Activated B cell treated with CpG ODN at 0.5 μM for 24 hours (primary cell): ENCODE measurements at regions not wholly inside any gene's neighbourhood (a gene's known extent, or its start where the extent isn't known, plus 50 kb on each side); places are given as distances from the start of the nearest gene placed in this dataset.
"Not testable (repeated sequence)": the region's sequence is repeated elsewhere in the genome, so short reads cannot be mapped to it uniquely, and the experiment has no call there.

Experiments
- ATAC-seq: fragments of 200-7000 bp; cut with Tn5 transposase; one replicate; pipeline ENCODE4 v1.10.0; 2021; ENCODE audit warnings: low read depth, mild to moderate bottlenecking, moderate library complexity
- CTCF ChIA-PET: fragments of 350-600 bp; sonication (Branson Sonifier 250); formaldehyde crosslinking; loops from one replicate; lab custom pipeline; 2021; ENCODE audit warnings: antibody characterized with exemption; lab: Charles Lee
- POLR2A ChIA-PET: fragments of 350-600 bp; sonication (Branson Sonifier 250); formaldehyde crosslinking; loops from one replicate; lab custom pipeline; 2021; ENCODE audit warnings: antibody characterized with exemption; lab: Charles Lee
- DNase-seq: peaks from one replicate; pipeline ENCODE4 v3.0.0; 2022
- H3K27ac Mint-ChIP-seq: one replicate; pipeline ENCODE4 v1.8.0; 2020; ENCODE audit warnings: mixed read lengths
- H3K27me3 Mint-ChIP-seq: one replicate; pipeline ENCODE4 v1.8.0; 2021; ENCODE audit warnings: mixed read lengths
- H3K36me3 Mint-ChIP-seq: one replicate; pipeline ENCODE4 v1.8.0; 2021; ENCODE audit warnings: low read depth, mixed read lengths
- H3K4me1 Mint-ChIP-seq: one replicate; pipeline ENCODE4 v1.8.0; 2021; ENCODE audit warnings: mixed read lengths
- H3K4me3 Mint-ChIP-seq: one replicate; pipeline ENCODE4 v1.8.0; 2020; ENCODE audit warnings: mild to moderate bottlenecking, mixed read lengths
- H3K9me3 Mint-ChIP-seq: one replicate; pipeline ENCODE4 v1.8.0; 2020; ENCODE audit warnings: mixed read lengths
- CTCF ChIP-seq: fragments of 200-600 bp; IDR thresholded peaks from one replicate; pipeline ENCODE4 v1.8.0; 2022; ENCODE audit warnings: antibody characterized with exemption, mild to moderate bottlenecking
- intact Hi-C: fragments of 100-400 bp; cut with micrococcal nuclease; formaldehyde crosslinking; loops from one replicate; pipeline ENCODE4 v1.15.1; 2024

GRCh38 chr6:78693835-78694234, 173.5 kb upstream of the IRAK1BP1 start:
- Mint-ChIP-seq H3K4me1 (no peaks in the 10 kb centered on the region), H3K36me3 (no peaks in the 10 kb centered on the region), H3K27ac (no peak overlapping the region), H3K9me3 (no peaks in the 10 kb centered on the region), H3K4me3 (no peak overlapping the region), H3K27me3 (no peaks in the 10 kb centered on the region)
- no peak for TF ChIP-seq CTCF
- intact Hi-C loops: no loop called here
- ATAC-seq (no peak), DNase-seq (no peak)
- POLR2A ChIA-PET: no interaction called here
- CTCF ChIA-PET: no interaction called here

DNA sequence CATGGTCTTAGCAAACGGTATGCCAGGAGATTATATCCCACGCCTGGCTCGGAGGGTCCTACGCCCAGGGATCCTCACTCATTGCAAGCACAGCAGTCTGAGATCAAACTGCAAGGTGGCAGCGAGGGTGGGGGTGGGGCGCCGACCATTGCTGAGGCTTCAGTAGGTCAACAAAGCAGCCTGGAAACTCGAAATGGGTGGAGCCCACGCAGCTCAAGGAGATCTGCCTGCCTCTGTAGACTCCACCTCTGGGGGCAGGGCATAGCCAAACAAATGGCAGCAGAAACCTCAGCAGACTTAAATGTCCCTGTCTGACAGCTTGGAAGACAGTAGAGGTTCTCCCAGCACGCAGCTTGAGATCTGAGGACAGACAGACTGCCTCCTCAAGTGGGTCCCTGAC, 172.7 kb upstream of the IRAK1BP1 start:
- DNase-seq, H3K27me3 Mint-ChIP-seq, H3K4me3 Mint-ChIP-seq, CTCF ChIA-PET, H3K27ac Mint-ChIP-seq, ATAC-seq, POLR2A ChIA-PET, intact Hi-C loops, H3K9me3 Mint-ChIP-seq, H3K4me1 Mint-ChIP-seq, H3K36me3 Mint-ChIP-seq: not testable (repeated sequence)

GRCh38 chr6:78700991-78701390, 166.4 kb upstream of the IRAK1BP1 start:
- no peak for TF ChIP-seq CTCF
- no peaks in the 10 kb centered on the region for H3K9me3 Mint-ChIP-seq
- intact Hi-C loops: no loop called here
- no peak for ATAC-seq
- DNase-seq: no peak
- ChIA-PET CTCF (no interaction called here), POLR2A (no interaction called here)
- no peak overlapping the region for H3K27ac Mint-ChIP-seq
- H3K4me1 Mint-ChIP-seq: no peaks in the 10 kb centered on the region
- no peaks in the 10 kb centered on the region for H3K27me3 Mint-ChIP-seq
- H3K4me3 Mint-ChIP-seq: no peak overlapping the region
- no peaks in the 10 kb centered on the region for H3K36me3 Mint-ChIP-seq

DNA sequence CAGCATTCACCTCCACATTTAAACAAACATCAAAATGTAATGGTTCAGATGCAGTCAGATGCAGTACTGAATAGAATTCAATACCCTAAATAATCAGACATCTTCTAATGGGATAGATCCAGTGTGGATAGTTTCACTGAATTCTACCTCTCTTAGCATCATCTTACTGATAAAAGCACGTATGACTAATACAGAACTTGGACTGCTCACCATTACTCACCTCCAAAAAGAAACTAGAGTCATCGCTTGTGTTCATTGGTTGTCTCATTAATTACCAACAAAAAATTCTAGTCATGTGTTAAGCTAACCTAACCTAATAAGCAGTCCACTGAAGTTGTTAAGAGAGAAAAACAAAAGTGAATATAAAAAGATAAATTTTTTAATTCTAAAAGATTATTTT, 165.9 kb upstream of the IRAK1BP1 start:
- ChIA-PET CTCF (no interaction called here), POLR2A (no interaction called here)
- no peaks in the 10 kb centered on the region for H3K9me3 Mint-ChIP-seq
- H3K4me1 Mint-ChIP-seq: no peaks in the 10 kb centered on the region
- no peak overlapping the region for H3K27ac Mint-ChIP-seq
- H3K27me3 Mint-ChIP-seq: no peaks in the 10 kb centered on the region
- no peak for ATAC-seq
- DNase-seq: no peak
- H3K36me3 Mint-ChIP-seq: no peaks in the 10 kb centered on the region
- no peak for TF ChIP-seq CTCF
- no peak overlapping the region for H3K4me3 Mint-ChIP-seq
- intact Hi-C loops: no loop called here

DNA sequence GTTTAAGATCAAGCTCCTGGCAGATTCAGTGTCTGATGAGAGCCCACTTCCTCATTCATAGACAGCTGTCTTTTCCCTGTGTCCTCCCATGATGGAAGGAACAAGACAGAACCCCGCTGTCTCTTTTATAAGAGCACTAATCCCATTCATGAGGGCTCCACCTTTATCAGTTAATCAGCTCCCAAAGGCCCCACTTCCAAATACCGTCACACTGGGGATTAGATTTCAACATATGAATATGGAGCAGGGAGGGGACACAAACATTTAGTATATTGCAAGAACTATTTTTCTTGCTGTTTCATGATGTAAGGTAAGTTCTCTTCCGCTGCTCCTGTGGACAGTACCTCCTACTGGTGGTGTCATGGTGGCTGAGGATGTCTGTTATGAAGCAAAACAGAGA, 158.3 kb upstream of the IRAK1BP1 start:
- TF ChIP-seq CTCF: no peak
- ATAC-seq: no peak
- intact Hi-C loops: no loop called here

GRCh38 chr6:78713564-78713963, 153.8 kb upstream of the IRAK1BP1 start:
- Mint-ChIP-seq H3K27me3 (no peaks in the 10 kb centered on the region), H3K9me3 (no peaks in the 10 kb centered on the region), H3K36me3 (no peaks in the 10 kb centered on the region), H3K4me3 (no peak overlapping the region), H3K4me1 (no peaks in the 10 kb centered on the region), H3K27ac (no peak overlapping the region)
- ChIA-PET CTCF (no interaction called here), POLR2A (no interaction called here)
- intact Hi-C loops: no loop called here
- no peak for TF ChIP-seq CTCF
- ATAC-seq: no peak
- DNase-seq: no peak

More for the DNA sequence above, 158.3 kb upstream of the IRAK1BP1 start:
- ChIA-PET POLR2A (no interaction called here), CTCF (no interaction called here)
- H3K27ac Mint-ChIP-seq: no peak overlapping the region
- H3K9me3 Mint-ChIP-seq: no peaks in the 10 kb centered on the region
- H3K4me1 Mint-ChIP-seq: no peaks in the 10 kb centered on the region
- no peaks in the 10 kb centered on the region for H3K27me3 Mint-ChIP-seq
- H3K36me3 Mint-ChIP-seq: no peaks in the 10 kb centered on the region
- no peak overlapping the region for H3K4me3 Mint-ChIP-seq
- DNase-seq: no peak
